Epithelial cell of esophagus (primary cell): ENCODE measurements at regions not wholly inside any gene's neighbourhood (a gene's known extent, or its start where the extent isn't known, plus 50 kb on each side); places are given as distances from the start of the nearest gene placed in this dataset.
"Not testable (repeated sequence)": the region's sequence is repeated elsewhere in the genome, so short reads cannot be mapped to it uniquely, and the experiment has no call there.

Experiments
- DNase-seq: peaks from one replicate; pipeline ENCODE4 v3.0.0; 2010; ENCODE audit warnings: low read depth
- H3K4me3 ChIP-seq: 2 replicates; pipeline ENCODE4 v1.5.1; 2011; ENCODE audit warnings: mild to moderate bottlenecking, low read length, control low read depth
- TF ChIP-seq, protein P1 (sequence below): IDR thresholded peaks from 2 replicates; pipeline ENCODE4 v1.5.1; 2011; ENCODE audit warnings: low read depth, mild to moderate bottlenecking, low read length, control low read depth, inconsistent platforms; ENCODE audit not compliant: insufficient read depth; ENCODE audit errors: missing control alignments

DNA sequence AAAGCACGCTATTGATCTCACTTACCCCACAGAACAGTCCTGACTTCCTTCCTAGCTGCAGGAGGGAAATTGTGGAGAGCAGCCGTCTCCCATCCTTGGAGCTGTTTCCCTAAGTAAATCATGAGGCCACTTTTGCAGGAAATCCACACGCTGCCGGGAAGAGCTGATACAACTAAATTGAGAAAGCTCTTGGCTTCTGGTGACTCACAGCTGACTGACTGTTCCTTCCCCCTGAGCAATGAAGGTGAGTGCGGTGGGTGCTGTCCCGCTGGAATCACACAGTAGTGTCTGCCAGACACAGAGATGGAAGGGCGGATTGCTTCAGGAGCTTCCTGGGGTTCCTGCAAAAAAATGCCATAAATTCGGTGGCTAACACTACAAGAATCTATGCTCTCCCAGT, 268.9 kb downstream of the ASMT start:
- TF ChIP-seq, protein P1, sequence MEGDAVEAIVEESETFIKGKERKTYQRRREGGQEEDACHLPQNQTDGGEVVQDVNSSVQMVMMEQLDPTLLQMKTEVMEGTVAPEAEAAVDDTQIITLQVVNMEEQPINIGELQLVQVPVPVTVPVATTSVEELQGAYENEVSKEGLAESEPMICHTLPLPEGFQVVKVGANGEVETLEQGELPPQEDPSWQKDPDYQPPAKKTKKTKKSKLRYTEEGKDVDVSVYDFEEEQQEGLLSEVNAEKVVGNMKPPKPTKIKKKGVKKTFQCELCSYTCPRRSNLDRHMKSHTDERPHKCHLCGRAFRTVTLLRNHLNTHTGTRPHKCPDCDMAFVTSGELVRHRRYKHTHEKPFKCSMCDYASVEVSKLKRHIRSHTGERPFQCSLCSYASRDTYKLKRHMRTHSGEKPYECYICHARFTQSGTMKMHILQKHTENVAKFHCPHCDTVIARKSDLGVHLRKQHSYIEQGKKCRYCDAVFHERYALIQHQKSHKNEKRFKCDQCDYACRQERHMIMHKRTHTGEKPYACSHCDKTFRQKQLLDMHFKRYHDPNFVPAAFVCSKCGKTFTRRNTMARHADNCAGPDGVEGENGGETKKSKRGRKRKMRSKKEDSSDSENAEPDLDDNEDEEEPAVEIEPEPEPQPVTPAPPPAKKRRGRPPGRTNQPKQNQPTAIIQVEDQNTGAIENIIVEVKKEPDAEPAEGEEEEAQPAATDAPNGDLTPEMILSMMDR, result no peak

DNA sequence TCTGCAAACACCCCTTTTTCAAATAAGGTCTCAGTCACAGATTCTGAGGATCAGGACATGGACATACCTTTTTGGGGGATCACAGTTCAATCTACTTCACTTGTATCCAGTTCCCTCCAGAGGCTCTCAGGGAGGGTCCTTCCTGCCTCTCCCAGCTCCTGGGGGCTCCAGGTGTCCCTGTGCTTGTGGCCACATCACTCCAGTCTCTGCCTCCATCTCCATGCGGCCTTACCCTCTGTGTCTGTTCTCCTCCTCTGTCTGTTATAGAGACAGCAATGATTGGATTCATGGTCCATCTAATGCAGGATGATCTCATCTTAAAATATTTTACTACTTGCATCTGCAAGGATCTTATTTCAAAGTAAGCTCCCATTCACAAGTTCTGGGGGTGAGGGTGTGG, 269.6 kb downstream of the ASMT start:
- DNase-seq, result no peak
- H3K4me3 ChIP-seq, result no peak overlapping the region
- TF ChIP-seq, protein P1, result no peak

More for the DNA sequence above, 268.9 kb downstream of the ASMT start:
- H3K4me3 ChIP-seq, result no peak overlapping the region
- DNase-seq, result no peak

DNA sequence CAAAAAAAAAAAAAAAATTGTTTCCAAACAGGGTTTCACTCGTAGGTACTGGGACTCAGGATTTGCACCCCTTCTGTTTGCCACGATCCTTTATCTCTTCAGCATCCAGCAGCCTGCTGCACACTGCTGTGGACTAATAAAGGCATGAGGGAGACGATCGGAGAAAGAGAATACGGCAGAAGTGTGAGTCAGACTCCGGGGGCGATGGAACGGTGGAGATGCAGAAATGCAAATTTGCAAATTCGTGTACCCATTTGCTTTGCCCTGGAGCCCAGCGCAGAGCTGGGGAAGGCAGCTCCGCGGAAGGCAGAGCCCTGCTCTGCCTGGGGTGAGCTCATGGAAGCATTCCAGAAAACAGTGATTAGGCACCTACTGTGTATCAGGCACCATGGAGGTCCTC, 270.3 kb downstream of the ASMT start:
- no peak overlapping the region for H3K4me3 ChIP-seq
- TF ChIP-seq, protein P1, result no peak
- no peak for DNase-seq

DNA sequence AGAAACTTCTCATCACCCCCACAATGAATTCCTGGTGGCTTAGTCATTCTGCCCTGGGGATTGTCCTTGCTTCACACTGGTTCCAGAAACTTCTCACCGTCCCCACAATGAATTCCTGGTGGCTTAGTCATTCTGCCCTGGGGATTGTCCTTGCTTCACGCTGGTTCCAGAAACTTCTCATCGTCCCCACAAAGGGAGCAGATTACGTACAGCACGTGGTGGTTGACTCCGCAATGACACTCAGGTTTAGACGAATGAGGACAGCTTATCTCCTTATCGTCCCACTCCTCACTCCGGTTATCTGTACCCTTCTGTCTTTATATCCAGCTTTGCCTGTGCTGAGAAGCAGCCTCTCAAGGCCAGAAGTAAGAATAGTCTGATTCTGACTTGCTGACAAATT, 273.4 kb downstream of the ASMT start:
- not testable (repeated sequence) for DNase-seq, H3K4me3 ChIP-seq

DNA sequence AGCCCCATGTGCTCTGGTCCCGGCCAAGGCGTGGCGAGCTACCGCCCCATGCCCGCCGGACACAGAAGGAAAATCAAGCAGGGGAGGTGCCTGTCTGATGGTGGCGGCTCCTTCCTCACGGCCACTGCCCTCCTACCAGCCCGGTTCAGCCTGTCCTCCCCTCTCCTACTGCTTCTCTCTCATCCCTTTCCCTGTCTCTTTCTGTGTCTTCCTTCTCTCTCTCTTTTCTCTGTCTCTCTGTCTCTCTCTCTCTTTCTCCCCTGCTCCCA, 279.1 kb downstream of the ASMT start:
- TF ChIP-seq, protein P1, result no peak
- no peak overlapping the region for H3K4me3 ChIP-seq
- DNase-seq, result no peak

DNA sequence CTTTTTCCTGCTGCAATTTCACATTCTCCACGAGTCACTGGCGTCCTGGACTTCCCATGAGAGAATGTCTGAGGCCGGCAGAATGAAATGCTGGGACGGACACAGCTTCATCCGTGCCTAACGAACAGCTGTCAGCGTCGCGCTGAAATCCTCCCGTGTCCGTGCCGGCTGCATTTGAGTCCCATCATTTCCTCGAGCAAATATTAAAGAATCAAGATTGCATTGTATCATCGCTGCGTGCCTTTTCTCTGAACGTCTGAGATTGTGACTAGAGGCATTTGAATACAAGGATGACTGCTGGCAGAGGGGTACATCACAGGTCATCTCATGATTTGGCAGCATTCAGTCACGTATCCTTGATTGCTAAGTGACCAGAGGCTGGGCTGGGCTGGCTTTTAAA, 279.9 kb downstream of the ASMT start:
- DNase-seq, result no peak
- TF ChIP-seq, protein P1, result no peak
- no peak overlapping the region for H3K4me3 ChIP-seq

DNA sequence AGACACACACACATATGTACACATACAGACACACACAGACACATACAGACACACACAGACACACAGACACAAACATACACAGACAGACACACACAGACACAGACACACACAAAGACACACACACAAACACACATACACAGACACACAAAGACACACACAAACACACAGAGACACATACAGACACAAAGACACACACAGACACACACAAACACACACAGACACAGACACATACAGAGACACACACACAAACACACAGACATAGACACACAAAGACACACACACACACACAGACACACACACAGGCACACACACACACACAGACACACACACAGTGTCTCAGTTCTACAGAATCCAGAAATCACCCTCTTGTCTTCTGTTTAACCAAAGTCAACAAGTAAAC, 280.7 kb downstream of the ASMT start:
- TF ChIP-seq, protein P1, result no peak
- no peak for DNase-seq
- no peak overlapping the region for H3K4me3 ChIP-seq

DNA sequence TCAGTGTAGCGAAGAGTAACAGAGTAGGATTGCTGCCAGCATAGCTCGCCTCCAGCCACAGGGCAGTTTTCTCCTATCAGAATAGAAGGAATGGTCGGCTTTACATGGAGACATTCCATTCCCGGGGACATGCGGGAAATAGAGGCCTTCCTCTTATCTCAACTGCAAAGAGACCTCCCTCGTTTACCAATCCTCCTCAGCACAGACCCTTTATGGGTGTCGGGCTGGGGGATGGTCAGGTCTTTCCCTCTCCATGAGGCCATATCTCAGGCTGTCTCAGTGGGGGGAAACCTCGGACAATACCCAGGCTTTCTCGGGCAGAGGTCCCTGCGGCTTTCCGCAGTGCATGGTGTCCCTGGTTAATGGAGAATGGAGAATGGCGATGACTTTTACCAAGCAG, 285.0 kb downstream of the ASMT start:
- no peak overlapping the region for H3K4me3 ChIP-seq
- no peak for DNase-seq
- TF ChIP-seq, protein P1, result no peak
